Activated CD4-positive, alpha-beta T cell treated with anti-CD3 and anti-CD28 coated beads for 36 hours (primary cell): ENCODE measurements at regions not wholly inside any gene's neighbourhood (a gene's known extent, or its start where the extent isn't known, plus 50 kb on each side); places are given as distances from the start of the nearest gene placed in this dataset.

Experiments
- ATAC-seq: fragments of 200-7000 bp; cut with Tn5 transposase; one replicate; pipeline ENCODE4 v1.10.0; 2021; ENCODE audit warnings: mild to moderate bottlenecking, moderate library complexity
- CTCF ChIA-PET: fragments of 350-600 bp; sonication (Branson Sonifier 250); formaldehyde crosslinking; loops from one replicate; lab custom pipeline; 2021; ENCODE audit warnings: antibody characterized with exemption; lab: Charles Lee
- POLR2A ChIA-PET: fragments of 350-600 bp; sonication (Branson Sonifier 250); formaldehyde crosslinking; loops from one replicate; lab custom pipeline; 2021; ENCODE audit warnings: antibody characterized with exemption, inconsistent platforms; lab: Charles Lee
- DNase-seq: peaks from one replicate; pipeline ENCODE4 v3.0.0-alpha.2; 2020
- H3K27ac Mint-ChIP-seq: one replicate; pipeline ENCODE4 v1.8.0; 2021; ENCODE audit warnings: mixed read lengths
- H3K27me3 Mint-ChIP-seq: one replicate; pipeline ENCODE4 v1.8.0; 2021; ENCODE audit warnings: mixed read lengths
- H3K36me3 Mint-ChIP-seq: one replicate; pipeline ENCODE4 v1.8.0; 2021; ENCODE audit warnings: low read depth, mixed read lengths
- H3K4me1 Mint-ChIP-seq: one replicate; pipeline ENCODE4 v1.8.0; 2021; ENCODE audit warnings: mixed read lengths
- H3K4me3 Mint-ChIP-seq: one replicate; pipeline ENCODE4 v1.8.0; 2021; ENCODE audit warnings: mild to moderate bottlenecking, moderate library complexity, mixed read lengths
- H3K9me3 Mint-ChIP-seq: one replicate; pipeline ENCODE4 v1.8.0; 2021; ENCODE audit warnings: low read depth, mixed read lengths
- intact Hi-C, 2 experiments: fragments of 100-400 bp; cut with DNase I in 1 of 2; cut with micrococcal nuclease in 1 of 2; formaldehyde crosslinking; loops; one replicate each; pipeline versions ENCODE4 v1.14.2 to v1.15.1; 2022 to 2024; cut with DNase I, micrococcal nuclease

GRCh38 chr2:186913870-186914269, 64.9 kb upstream of the ZSWIM2 start:
- POLR2A ChIA-PET: no interaction called here
- Mint-ChIP-seq H3K9me3 (no peaks in the 10 kb centered on the region), H3K27me3 (peaks cover 2% of the 10 kb centered on the region), H3K4me3 (no peak overlapping the region), H3K36me3 (no peaks in the 10 kb centered on the region), H3K4me1 (no peaks in the 10 kb centered on the region), H3K27ac (no peak overlapping the region)
- intact Hi-C loops: no loop called here
- CTCF ChIA-PET: no interaction called here
- DNase-seq: no peak
- ATAC-seq: no peak

- POLR2A ChIA-PET: no interaction called here
Observed at GRCh38 chr2:186912979-186913378, 64.0 kb upstream of the ZSWIM2 start.

GRCh38 chr2:186911551-186912085, 62.6 kb upstream of the ZSWIM2 start:
- no peak overlapping the region for H3K27ac Mint-ChIP-seq
- ATAC-seq (no peak), DNase-seq (no peak)
- H3K9me3 Mint-ChIP-seq: no peaks in the 10 kb centered on the region
- no peaks in the 10 kb centered on the region for H3K4me1 Mint-ChIP-seq
- H3K4me3 Mint-ChIP-seq: no peak overlapping the region
- ChIA-PET CTCF (no interaction called here), POLR2A (no interaction called here)
- no peaks in the 10 kb centered on the region for H3K36me3 Mint-ChIP-seq
- H3K27me3 Mint-ChIP-seq: peaks cover 2% of the 10 kb centered on the region
- intact Hi-C loops: no loop called here

More at GRCh38 chr2:186912979-186913378, 64.0 kb upstream of the ZSWIM2 start:
- Mint-ChIP-seq H3K9me3 (no peaks in the 10 kb centered on the region), H3K27me3 (peaks cover 2% of the 10 kb centered on the region), H3K4me3 (no peak overlapping the region), H3K36me3 (no peaks in the 10 kb centered on the region), H3K4me1 (no peaks in the 10 kb centered on the region), H3K27ac (no peak overlapping the region)
- intact Hi-C loops: no loop called here
- CTCF ChIA-PET: no interaction called here
- ATAC-seq: no peak
- no peak for DNase-seq

GRCh38 chr2:186910996-186911395, 62.0 kb upstream of the ZSWIM2 start:
- H3K4me3 Mint-ChIP-seq: no peak overlapping the region
- no peak for ATAC-seq
- ChIA-PET CTCF (no interaction called here), POLR2A (no interaction called here)
- no peaks in the 10 kb centered on the region for H3K36me3 Mint-ChIP-seq
- no peak overlapping the region for H3K27ac Mint-ChIP-seq
- DNase-seq: no peak
- H3K4me1 Mint-ChIP-seq: no peaks in the 10 kb centered on the region
- H3K9me3 Mint-ChIP-seq: no peaks in the 10 kb centered on the region
- peaks cover 2% of the 10 kb centered on the region for H3K27me3 Mint-ChIP-seq
- intact Hi-C loops: no loop called here

GRCh38 chr2:186909095-186909494, 60.1 kb upstream of the ZSWIM2 start:
- intact Hi-C loops: no loop called here
- H3K36me3 Mint-ChIP-seq: no peaks in the 10 kb centered on the region
- no peak overlapping the region for H3K4me3 Mint-ChIP-seq
- ATAC-seq: no peak
- H3K27me3 Mint-ChIP-seq: peaks cover 2% of the 10 kb centered on the region
- H3K9me3 Mint-ChIP-seq: no peaks in the 10 kb centered on the region
- no peak for DNase-seq
- ChIA-PET POLR2A (no interaction called here), CTCF (interaction anchor here (1.2 kb wide), 1 partner anchor 10 kb away, joined by 4 read pairs; no protein-coding TSS in a partner anchor)
- H3K4me1 Mint-ChIP-seq: no peaks in the 10 kb centered on the region
- no peak overlapping the region for H3K27ac Mint-ChIP-seq

GRCh38 chr2:186907897-186908296, 58.9 kb upstream of the ZSWIM2 start:
- Mint-ChIP-seq H3K4me3 (no peak overlapping the region), H3K9me3 (no peaks in the 10 kb centered on the region), H3K27me3 (no peaks in the 10 kb centered on the region), H3K27ac (no peak overlapping the region), H3K36me3 (no peaks in the 10 kb centered on the region), H3K4me1 (no peaks in the 10 kb centered on the region)
- DNase-seq (no peak), ATAC-seq (no peak)
- intact Hi-C loops: no loop called here
- ChIA-PET POLR2A (no interaction called here), CTCF (no interaction called here)

- DNase-seq (no peak), ATAC-seq (no peak)
- POLR2A ChIA-PET: no interaction called here
- no peak overlapping the region for H3K4me3 Mint-ChIP-seq
- H3K27ac Mint-ChIP-seq: no peak overlapping the region
- no peaks in the 10 kb centered on the region for H3K36me3 Mint-ChIP-seq
- intact Hi-C loops: loop anchor here in 1 of 2 experiments (2.0 kb wide), 1 partner anchor 550 kb away; no protein-coding TSS in a partner anchor
- CTCF ChIA-PET: interaction anchor here (0.6 to 2.4 kb wide), 2 partner anchors 13 to 668 kb away, joined by 5 read pairs; no protein-coding TSS in a partner anchor
- H3K4me1 Mint-ChIP-seq: no peaks in the 10 kb centered on the region
- no peaks in the 10 kb centered on the region for H3K27me3 Mint-ChIP-seq
- H3K9me3 Mint-ChIP-seq: no peaks in the 10 kb centered on the region
Observed at GRCh38 chr2:186903216-186903615, 54.2 kb upstream of the ZSWIM2 start.
